GM23248 (cell line): ENCODE measurements at regions not wholly inside any gene's neighbourhood (a gene's known extent, or its start where the extent isn't known, plus 50 kb on each side); places are given as distances from the start of the nearest gene placed in this dataset.

Source experiments
- EZH2 ChIP-seq: fragments of 200-600 bp; sonication (generic); IDR thresholded peaks from 2 replicates; pipeline ENCODE4 v1.6.1; 2018; ENCODE audit warnings: antibody characterized with exemption, mild to moderate bottlenecking; ENCODE audit not compliant: insufficient read depth, poor library complexity, severe bottlenecking
- EZH2phosphoT487 ChIP-seq: fragments of 200-600 bp; sonication (generic); IDR thresholded peaks from 2 replicates; pipeline ENCODE4 v1.6.1; 2018; ENCODE audit warnings: antibody characterized with exemption, moderate library complexity, mild to moderate bottlenecking, low read depth; ENCODE audit not compliant: insufficient read depth

DNA sequence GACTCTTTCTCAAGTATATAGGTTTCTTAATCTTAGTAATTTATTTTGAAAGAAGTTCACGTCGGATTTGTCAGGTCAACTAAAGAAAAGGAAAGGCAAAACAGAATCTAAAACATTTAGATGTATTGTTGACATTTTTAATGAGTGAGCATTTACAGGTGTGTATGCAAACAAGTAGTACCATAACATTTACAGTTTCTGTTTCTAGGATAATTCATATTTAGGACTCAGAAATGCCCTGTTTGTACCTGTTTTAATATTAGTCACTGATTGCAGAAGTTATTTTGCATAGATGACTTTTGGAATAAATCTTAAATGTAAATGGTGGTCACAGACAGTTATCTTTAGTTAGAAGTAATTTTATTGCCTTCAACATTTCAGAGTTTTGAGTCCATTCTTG is 151.3 kb upstream of the NUDT6 start:
- TF ChIP-seq EZH2 (no peak), EZH2phosphoT487 (no peak)
